SK-N-SH (cell line): ENCODE measurements at regions not wholly inside any gene's neighbourhood (a gene's known extent, or its start where the extent isn't known, plus 50 kb on each side); places are given as distances from the start of the nearest gene placed in this dataset.

Experiments
- CTCF ChIA-PET: fragments of 300-600, 350-600 bp; formaldehyde crosslinking; extraction: SDS; loops from one replicate; lab custom pipeline; 2021; lab: Yijun Ruan, JAX
- POLR2A ChIA-PET: fragments of 350-600 bp; sonication (Branson Sonifier 250); formaldehyde crosslinking; extraction: SDS; loops from one replicate; lab custom pipeline; 2020; ENCODE audit warnings: antibody characterized with exemption, inconsistent platforms; lab: Yijun Ruan, JAX
- DNase-seq: peaks from one replicate; pipeline ENCODE4 v3.0.0; 2012
- H2AFZ ChIP-seq: fragments of 200-600 bp; sonication (generic); 2 replicates; pipeline ENCODE4 v1.8.1; 2016; ENCODE audit warnings: antibody characterized with exemption, mild to moderate bottlenecking, low read depth
- H3F3A ChIP-seq: fragments of 200-600 bp; sonication (generic); replicated peaks from 2 replicates; pipeline ENCODE3; 2016; ENCODE audit warnings: antibody characterized with exemption, mild to moderate bottlenecking; ENCODE audit not compliant: insufficient read depth
- H3K27ac ChIP-seq, 2 experiments: fragments of 200-500 bp in 1 of 2; fragments of 200-600 bp in 1 of 2; sonication (Bioruptor generic) in 1 of 2; sonication (generic), shearing (Covaris generic) in 1 of 2; 2 replicates each; pipeline versions ENCODE4 v1.5.1 to v1.6.1; 2014 to 2016; ENCODE audit warnings: low read depth in 2 of 2, inconsistent platforms in 1 of 2, low read length in 1 of 2, mild to moderate bottlenecking in 1 of 2, mixed read lengths in 1 of 2
- H3K27me3 ChIP-seq: fragments of 200-600 bp; sonication (generic), shearing (Covaris generic); 2 replicates; pipeline ENCODE4 v1.6.1; 2016; ENCODE audit warnings: mixed run types; ENCODE audit not compliant: insufficient read depth
- H3K36me3 ChIP-seq, 2 experiments: fragments of 200-500 bp in 1 of 2; fragments of 200-600 bp in 1 of 2; sonication (Bioruptor generic) in 1 of 2; sonication (generic) in 1 of 2; replicated peaks in 1 of 2; 2 replicates each; pipeline versions ENCODE3 to v1.5.1; 2014 to 2016; ENCODE audit warnings: low read length in 1 of 2, mild to moderate bottlenecking in 1 of 2; ENCODE audit not compliant: insufficient read depth in 2 of 2, control insufficient read depth in 1 of 2
- H3K4me1 ChIP-seq, 2 experiments: fragments of 200-500 bp in 1 of 2; fragments of 200-600 bp in 1 of 2; sonication (Bioruptor generic) in 1 of 2; sonication (generic), shearing (Covaris generic) in 1 of 2; 2 replicates each; pipeline versions ENCODE4 v1.5.1 to v1.6.1; 2014 to 2016; ENCODE audit warnings: low read depth in 1 of 2, low read length in 1 of 2, mixed run types in 1 of 2; ENCODE audit not compliant: insufficient read depth in 2 of 2, control insufficient read depth in 1 of 2
- H3K4me2 ChIP-seq: fragments of 200-600 bp; sonication (generic), shearing (Covaris generic); 2 replicates; pipeline ENCODE4 v1.6.1; 2017; ENCODE audit warnings: mixed run types
- H3K4me3 ChIP-seq, 2 experiments: fragments of 200-500 bp in 1 of 2; fragments of 200-600 bp in 1 of 2; sonication (Bioruptor generic) in 1 of 2; sonication (generic), shearing (Covaris generic) in 1 of 2; 2 replicates each; pipeline versions ENCODE4 v1.5.1 to v1.8.1; 2014 to 2016; ENCODE audit warnings: low read depth in 2 of 2, inconsistent platforms in 1 of 2, low read length in 1 of 2, mild to moderate bottlenecking in 1 of 2, mixed read lengths in 1 of 2, moderate library complexity in 1 of 2
- H3K79me2 ChIP-seq: fragments of 200-600 bp; sonication (generic); 2 replicates; pipeline ENCODE4 v1.8.1; 2017; ENCODE audit warnings: mild to moderate bottlenecking; ENCODE audit not compliant: insufficient read depth
- H3K9ac ChIP-seq: fragments of 200-600 bp; sonication (generic); 2 replicates; pipeline ENCODE4 v1.6.1; 2017; ENCODE audit warnings: mixed run types
- H3K9me2 ChIP-seq: fragments of 200-600 bp; sonication (generic); 2 replicates; pipeline ENCODE4 v1.6.1; 2017; ENCODE audit warnings: mixed run types
- H3K9me3 ChIP-seq: fragments of 200-600 bp; sonication (generic); 2 replicates; pipeline ENCODE4 v1.6.1; 2017; ENCODE audit warnings: mixed run types, mild to moderate bottlenecking, moderate library complexity
- H4K20me1 ChIP-seq: fragments of 200-600 bp; sonication (generic); 2 replicates; pipeline ENCODE4 v1.6.1; 2017; ENCODE audit warnings: mild to moderate bottlenecking, mixed run types; ENCODE audit not compliant: insufficient read depth
- EP300 ChIP-seq, 2 experiments: IDR thresholded peaks; 2 replicates each; pipeline versions ENCODE4 v1.4.0 to v1.6.1; 2012; ENCODE audit warnings: borderline replicate concordance in 1 of 2, low read depth in 1 of 2, low read length in 1 of 2
- GABPA ChIP-seq: IDR thresholded peaks from 2 replicates; pipeline ENCODE4 v1.4.0; 2012; ENCODE audit warnings: low read depth, mild to moderate bottlenecking
- MXI1 ChIP-seq: IDR thresholded peaks from 2 replicates; pipeline ENCODE4 v1.6.1; 2012; ENCODE audit warnings: mild to moderate bottlenecking, low read depth, low read length, improper control_type of control experiment
- RAD21 ChIP-seq: IDR thresholded peaks from 2 replicates; pipeline ENCODE4 v1.6.1; 2012; ENCODE audit warnings: mild to moderate bottlenecking, low read length
- RFX5 ChIP-seq: IDR thresholded peaks from 2 replicates; pipeline ENCODE4 v1.6.1; 2012; ENCODE audit warnings: mild to moderate bottlenecking, improper control_type of control experiment, low read length
- SMC3 ChIP-seq: IDR thresholded peaks from 2 replicates; pipeline ENCODE4 v1.6.1; 2012; ENCODE audit warnings: low read depth, low read length, improper control_type of control experiment
- YY1 ChIP-seq: IDR thresholded peaks from 2 replicates; pipeline ENCODE4 v1.4.0; 2012; ENCODE audit warnings: low read depth, mild to moderate bottlenecking
- ZBTB33 ChIP-seq: IDR thresholded peaks from 2 replicates; pipeline ENCODE4 v1.4.0; 2012; ENCODE audit warnings: low read depth, borderline replicate concordance
- WGBS: methylation state at CpG from one replicate; pipeline ENCODE4 v1.1.6; 2017; ENCODE audit warnings: low lambda C conversion rate; 5-methylcytosine and 5-hydroxymethylcytosine counted together
- TF ChIP-seq, protein P1 (sequence below): fragments of 200-600 bp; sonication (generic); IDR thresholded peaks from 2 replicates; pipeline ENCODE4 v1.6.1; 2017; ENCODE audit warnings: antibody characterized with exemption, mild to moderate bottlenecking, moderate library complexity

GRCh38 chr2:158041400-158041799 lies 60.3 kb upstream of the UPP2 start (continued):
- TF ChIP-seq ZBTB33 (no peak), MXI1 (no peak), SMC3 (no peak), RFX5 (no peak)

DNA sequence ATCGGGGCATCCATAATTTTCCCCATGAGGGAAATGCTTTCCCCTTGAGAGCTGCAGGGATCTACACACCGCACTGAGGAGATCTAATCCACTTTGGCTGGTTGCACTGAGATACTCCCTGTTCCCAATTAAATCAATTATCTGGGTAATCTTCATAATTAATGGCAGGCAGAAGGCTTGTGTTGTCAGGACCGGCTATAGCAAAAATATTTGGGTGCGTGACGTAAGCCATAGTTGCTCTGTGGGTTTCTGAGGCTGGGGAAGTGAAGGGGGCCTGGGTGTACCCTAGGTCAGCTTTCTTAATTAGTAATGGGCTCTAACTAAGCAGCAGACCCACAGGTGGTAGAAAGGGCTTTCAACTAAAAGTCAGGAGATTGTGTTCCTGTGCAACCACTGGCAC lies 62.8 kb upstream of the UPP2 start:
- Histone ChIP-seq H3K4me3 (no peak overlapping the region), H3K79me2 (no peaks in the 10 kb centered on the region), H3K4me1 (peaks cover 11 to 29% of the 10 kb centered on the region in 2 experiments; a peak in 3 of 4 replicates), H2AFZ (no peak overlapping the region), H3K27ac (no peak overlapping the region), H3F3A (no peaks in the 10 kb centered on the region), H3K4me2 (no peak overlapping the region), H3K9me2 (no peaks in the 10 kb centered on the region), H3K9me3 (no peaks in the 10 kb centered on the region), H3K27me3 (no peaks in the 10 kb centered on the region), H3K36me3 (no peaks in the 10 kb centered on the region), H4K20me1 (no peaks in the 10 kb centered on the region), H3K9ac (no peak overlapping the region)
- DNase-seq, result peak; percentile 26
- ChIA-PET POLR2A (no interaction called here), CTCF (interaction anchor here (1.1 to 3.1 kb wide), 5 partner anchors 13 to 715 kb away, joined by 3 to 16 read pairs (median 5); no protein-coding TSS in a partner anchor)
- TF ChIP-seq EP300 (IDR thresholded peaks at IDR 0.05; ENCODE audit: borderline replicate concordance in 1 of 2, low read depth in 1 of 2, low read length in 1 of 2) (peak in 1 of 2 experiments; percentile 46; a peak in 2 of 4 replicates), GABPA (no peak)
- WGBS, result 62% methylated on average over 5 of the region's 5 CpGs

DNA sequence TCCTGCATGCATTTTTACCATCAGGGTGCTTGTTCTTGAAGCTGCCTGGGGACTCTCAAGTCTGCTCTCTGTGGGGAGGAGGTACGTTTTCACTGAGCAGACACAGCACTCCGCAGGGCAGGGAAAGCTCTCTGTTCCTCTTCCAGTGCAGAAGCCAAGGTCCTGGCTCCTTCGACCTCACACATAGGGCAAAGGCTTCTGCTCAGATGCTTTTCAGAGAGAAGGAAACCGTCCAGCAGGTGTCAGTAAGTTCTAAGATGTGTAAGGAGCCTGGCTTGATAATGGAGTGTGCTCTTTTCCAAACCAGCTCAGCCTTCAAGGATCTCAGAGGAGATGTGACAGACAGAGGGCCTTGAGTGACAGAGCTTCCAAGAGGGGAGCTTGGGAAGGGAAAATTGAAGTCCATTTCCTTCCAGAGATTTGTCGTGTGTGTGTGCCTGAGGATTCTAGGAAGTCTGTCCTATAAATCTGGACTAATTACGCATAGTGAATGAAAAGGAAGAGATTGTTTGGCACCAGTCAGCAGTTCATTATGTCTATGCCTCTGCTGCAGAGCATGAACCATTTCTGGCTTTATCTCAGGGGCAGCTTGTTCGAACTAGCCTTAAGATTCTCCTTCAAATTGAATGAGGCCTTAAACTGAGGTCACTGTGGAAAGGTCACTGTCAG lies 67.3 kb upstream of the UPP2 start:
- Histone ChIP-seq H3F3A (no peaks in the 10 kb centered on the region), H3K4me1 (peaks cover 0 to 5% of the 10 kb centered on the region in 2 experiments; a peak in 1 of 4 replicates)
- CTCF ChIA-PET, result interaction anchor here (0.5 to 6.4 kb wide), 26 partner anchors 9 to 732 kb away, joined by 3 to 105 read pairs (median 4); no protein-coding TSS in a partner anchor
- peak; percentile 65 for TF ChIP-seq SMC3
- TF ChIP-seq RAD21, result peak; percentile 80
- TF ChIP-seq, protein P1, sequence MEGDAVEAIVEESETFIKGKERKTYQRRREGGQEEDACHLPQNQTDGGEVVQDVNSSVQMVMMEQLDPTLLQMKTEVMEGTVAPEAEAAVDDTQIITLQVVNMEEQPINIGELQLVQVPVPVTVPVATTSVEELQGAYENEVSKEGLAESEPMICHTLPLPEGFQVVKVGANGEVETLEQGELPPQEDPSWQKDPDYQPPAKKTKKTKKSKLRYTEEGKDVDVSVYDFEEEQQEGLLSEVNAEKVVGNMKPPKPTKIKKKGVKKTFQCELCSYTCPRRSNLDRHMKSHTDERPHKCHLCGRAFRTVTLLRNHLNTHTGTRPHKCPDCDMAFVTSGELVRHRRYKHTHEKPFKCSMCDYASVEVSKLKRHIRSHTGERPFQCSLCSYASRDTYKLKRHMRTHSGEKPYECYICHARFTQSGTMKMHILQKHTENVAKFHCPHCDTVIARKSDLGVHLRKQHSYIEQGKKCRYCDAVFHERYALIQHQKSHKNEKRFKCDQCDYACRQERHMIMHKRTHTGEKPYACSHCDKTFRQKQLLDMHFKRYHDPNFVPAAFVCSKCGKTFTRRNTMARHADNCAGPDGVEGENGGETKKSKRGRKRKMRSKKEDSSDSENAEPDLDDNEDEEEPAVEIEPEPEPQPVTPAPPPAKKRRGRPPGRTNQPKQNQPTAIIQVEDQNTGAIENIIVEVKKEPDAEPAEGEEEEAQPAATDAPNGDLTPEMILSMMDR, result peak; percentile 53
- no peak for TF ChIP-seq YY1
- TF ChIP-seq, all 33 proteins: peak for 3
- DNase-seq, result peak; percentile 39
- H3K79me2 ChIP-seq, result no peaks in the 10 kb centered on the region
- H3K27me3 ChIP-seq, result no peaks in the 10 kb centered on the region
- no peak overlapping the region for H3K4me3 ChIP-seq
- H2AFZ ChIP-seq, result no peak overlapping the region
- 32% methylated on average over 6 of the region's 7 CpGs for WGBS
- no peak overlapping the region for H3K27ac ChIP-seq
- H4K20me1 ChIP-seq, result no peaks in the 10 kb centered on the region
- no peak overlapping the region for H3K9ac ChIP-seq
- POLR2A ChIA-PET, result interaction anchor here (0.6 kb wide), 1 partner anchor 154 kb away, joined by 3 read pairs; no protein-coding TSS in a partner anchor
- H3K9me2 ChIP-seq, result no peaks in the 10 kb centered on the region
- H3K9me3 ChIP-seq, result no peaks in the 10 kb centered on the region
- no peaks in the 10 kb centered on the region for H3K36me3 ChIP-seq
- H3K4me2 ChIP-seq, result no peak overlapping the region
